H1 (cell line): ENCODE measurements at regions not wholly inside any gene's neighbourhood (a gene's known extent, or its start where the extent isn't known, plus 50 kb on each side); places are given as distances from the start of the nearest gene placed in this dataset.

Experiments
- CTCF ChIA-PET: fragments of 300-600 bp; sonication (Branson Sonifier 250); formaldehyde crosslinking; loops from one replicate; lab custom pipeline; 2021; ENCODE audit not compliant: partially characterized antibody; lab: Charles Lee
- POLR2A ChIA-PET: fragments of 300-600 bp; sonication (Branson Sonifier 250); formaldehyde crosslinking; loops from one replicate; lab custom pipeline; 2021; ENCODE audit warnings: inconsistent platforms; ENCODE audit not compliant: partially characterized antibody; lab: Charles Lee
- DNase-seq, 2 experiments: peaks; one replicate each; pipeline versions ENCODE4 v3.0.0 to v3.0.0-alpha.2; 2010 to 2022; ENCODE audit warnings: low spot score in 2 of 2, low read depth in 1 of 2, mixed read lengths in 1 of 2
- FAIRE-seq: peaks from 2 replicates; lab custom pipeline; 2011; peaks lifted over from hg19 to GRCh38; lab: Jason Lieb, UNC
- H2AFZ ChIP-seq: 2 replicates; pipeline ENCODE4 v1.8.1; 2012; ENCODE audit warnings: low read length, inconsistent platforms
- H2AK5ac ChIP-seq: 2 replicates; pipeline ENCODE4 v1.6.1; 2013; ENCODE audit warnings: low read depth, low read length
- H2BK120ac ChIP-seq: replicated peaks from 2 replicates; pipeline ENCODE3; 2013; ENCODE audit warnings: low read depth, low read length, inconsistent platforms
- H2BK12ac ChIP-seq: 2 replicates; pipeline ENCODE4 v1.6.1; 2013; ENCODE audit warnings: low read depth, low read length
- H2BK15ac ChIP-seq: 2 replicates; pipeline ENCODE4 v1.6.1; 2013; ENCODE audit warnings: low read length
- H2BK20ac ChIP-seq: 2 replicates; pipeline ENCODE4 v1.6.1; 2013; ENCODE audit warnings: low read length
- H2BK5ac ChIP-seq: 2 replicates; pipeline ENCODE4 v1.6.1; 2013; ENCODE audit warnings: low read depth, low read length
- H3K14ac ChIP-seq: 2 replicates; pipeline ENCODE4 v1.6.1; 2013; ENCODE audit warnings: inconsistent platforms; ENCODE audit not compliant: insufficient read length
- H3K18ac ChIP-seq: 2 replicates; pipeline ENCODE4 v1.6.1; 2013; ENCODE audit warnings: low read length; ENCODE audit errors: extremely low read depth
- H3K23ac ChIP-seq: 2 replicates; pipeline ENCODE4 v1.6.1; 2013; ENCODE audit warnings: inconsistent platforms; ENCODE audit not compliant: insufficient read length
- H3K23me2 ChIP-seq: 2 replicates; pipeline ENCODE4 v1.6.1; 2013; ENCODE audit warnings: low read depth, low read length
- H3K27ac ChIP-seq: 2 replicates; pipeline ENCODE4 v1.6.1; 2011; ENCODE audit warnings: low read depth, low read length, inconsistent platforms
- H3K27me3 ChIP-seq, 4 experiments: replicated peaks in 1 of 4; 1 replicate in 1 of 4; 2 replicates in 3 of 4; pipeline versions ENCODE4 v1.6.1 to v1.8.1; 2011 to 2013; ENCODE audit warnings: low read length in 3 of 4, mild to moderate bottlenecking in 3 of 4, inconsistent platforms in 2 of 4, mixed read lengths in 2 of 4, moderate library complexity in 1 of 4; ENCODE audit not compliant: control insufficient read depth in 3 of 4, insufficient read depth in 3 of 4; ENCODE audit errors: extremely low read depth in 1 of 4
- H3K36me3 ChIP-seq, 4 experiments: 2 replicates each; pipeline versions ENCODE4 v1.6.1 to v1.8.1; 2011 to 2013; ENCODE audit warnings: mild to moderate bottlenecking in 4 of 4, low read length in 3 of 4, moderate library complexity in 2 of 4, control low read depth in 1 of 4, inconsistent platforms in 1 of 4; ENCODE audit not compliant: insufficient read depth in 4 of 4, control insufficient read depth in 2 of 4
- H3K4ac ChIP-seq: replicated peaks from 2 replicates; pipeline ENCODE3; 2013; ENCODE audit warnings: low read length, low read depth, mixed read lengths, inconsistent platforms; ENCODE audit not compliant: insufficient read length
- H3K4me1 ChIP-seq, 4 experiments: replicated peaks in 1 of 4; 1 replicate in 1 of 4; 2 replicates in 3 of 4; pipeline versions ENCODE4 v1.6.1 to v1.8.1; 2011 to 2013; ENCODE audit warnings: low read length in 3 of 4, inconsistent platforms in 2 of 4, mixed read lengths in 1 of 4; ENCODE audit not compliant: insufficient read depth in 4 of 4, control insufficient read depth in 3 of 4
- H3K4me2 ChIP-seq, 2 experiments: 2 replicates each; pipeline versions ENCODE4 v1.6.1 to v1.8.1; 2011 to 2013; ENCODE audit warnings: low read depth in 2 of 2, low read length in 2 of 2, control low read depth in 1 of 2, inconsistent platforms in 1 of 2, mild to moderate bottlenecking in 1 of 2; ENCODE audit not compliant: insufficient read depth in 1 of 2
- H3K4me3 ChIP-seq, 4 experiments: fragments of 200-600, 300-600 bp in 1 of 4; sonication (generic), shearing (Covaris generic), sonication (Bioruptor Twin) in 1 of 4; 2 replicates each; pipeline versions ENCODE4 v1.5.1 to v1.8.1; 2011 to 2016; ENCODE audit warnings: low read length in 4 of 4, low read depth in 3 of 4, control low read depth in 2 of 4, inconsistent platforms in 2 of 4, mild to moderate bottlenecking in 2 of 4, mixed read lengths in 1 of 4, moderate library complexity in 1 of 4; ENCODE audit not compliant: insufficient read depth in 2 of 4; ENCODE audit errors: extremely low read depth in 1 of 4
- H3K56ac ChIP-seq: replicated peaks from 2 replicates; pipeline ENCODE3; 2013; ENCODE audit warnings: low read depth, mild to moderate bottlenecking, mixed read lengths, low read length, inconsistent platforms; ENCODE audit not compliant: insufficient read length
- H3K79me1 ChIP-seq: 2 replicates; pipeline ENCODE4 v1.6.1; 2013; ENCODE audit warnings: low read depth, low read length, control low read depth
- H3K79me2 ChIP-seq, 2 experiments: 2 replicates each; pipeline versions ENCODE4 v1.6.1 to v1.8.1; 2012 to 2013; ENCODE audit warnings: low read length in 2 of 2, mild to moderate bottlenecking in 2 of 2, inconsistent platforms in 1 of 2; ENCODE audit not compliant: insufficient read depth in 2 of 2, control insufficient read depth in 1 of 2
- H3K9ac ChIP-seq, 4 experiments: replicated peaks in 1 of 4; 1 replicate in 1 of 4; 2 replicates in 3 of 4; pipeline versions ENCODE4 v1.6.1 to v1.8.1; 2011 to 2013; ENCODE audit warnings: low read depth in 3 of 4, low read length in 3 of 4, control low read depth in 2 of 4, mild to moderate bottlenecking in 2 of 4, moderate library complexity in 2 of 4, inconsistent platforms in 1 of 4; ENCODE audit errors: extremely low read depth in 1 of 4
- H3K9me3 ChIP-seq, 2 experiments: 2 replicates each; pipeline versions ENCODE4 v1.6.1 to v1.8.1; 2012 to 2013; ENCODE audit warnings: mild to moderate bottlenecking in 2 of 2, moderate library complexity in 2 of 2, control low read depth in 1 of 2, inconsistent platforms in 1 of 2, low read depth in 1 of 2, low read length in 1 of 2, mixed read lengths in 1 of 2; ENCODE audit not compliant: insufficient read depth in 2 of 2
- H4K20me1 ChIP-seq, 2 experiments: replicated peaks in 1 of 2; 2 replicates each; pipeline versions ENCODE3 to v1.8.1; 2011 to 2013; ENCODE audit warnings: inconsistent platforms in 2 of 2, low read length in 2 of 2, mild to moderate bottlenecking in 1 of 2; ENCODE audit not compliant: insufficient read depth in 2 of 2, control insufficient read depth in 1 of 2
- H4K5ac ChIP-seq: 2 replicates; pipeline ENCODE4 v1.6.1; 2013; ENCODE audit warnings: low read length, low read depth, mixed read lengths, inconsistent platforms; ENCODE audit not compliant: insufficient read length
- H4K8ac ChIP-seq: 2 replicates; pipeline ENCODE4 v1.8.0; 2013; ENCODE audit warnings: mild to moderate bottlenecking, moderate library complexity, low read length, inconsistent platforms; ENCODE audit not compliant: insufficient read depth; ENCODE audit errors: extremely low read depth
- H4K91ac ChIP-seq: replicated peaks from 2 replicates; pipeline ENCODE3; 2013; ENCODE audit warnings: low read length, mixed read lengths, inconsistent platforms; ENCODE audit not compliant: insufficient read length
- CBX5 ChIP-seq: fragments of 300-800, 300-1000 bp; sonication (generic); IDR thresholded peaks from 2 replicates; pipeline ENCODE4 v1.7.1; 2016; ENCODE audit warnings: antibody characterized with exemption, low read length, low read depth
- CBX8 ChIP-seq: fragments of 300-800, 300-1000 bp; sonication (generic); IDR thresholded peaks from 2 replicates; pipeline ENCODE4 v1.7.1; 2016; ENCODE audit warnings: low read depth, low read length, borderline replicate concordance
- CHD1 ChIP-seq: IDR thresholded peaks from 2 replicates; pipeline ENCODE4 v1.6.1; 2012; ENCODE audit warnings: low read depth, low read length, improper control_type of control experiment
- EP300 ChIP-seq, 2 experiments: IDR thresholded peaks; 1 replicate in 1 of 2; 2 replicates in 1 of 2; pipeline ENCODE4 v1.6.1; 2011 to 2012; ENCODE audit warnings: low read depth in 2 of 2, low read length in 2 of 2, mild to moderate bottlenecking in 2 of 2, borderline replicate concordance in 1 of 2, inconsistent platforms in 1 of 2, moderate library complexity in 1 of 2
- HDAC6 ChIP-seq: IDR thresholded peaks from one replicate; pipeline ENCODE4 v1.7.1; 2012; ENCODE audit warnings: low read depth, mild to moderate bottlenecking, inconsistent platforms, low read length, moderate library complexity
- NRF1 ChIP-seq: IDR thresholded peaks from 2 replicates; pipeline ENCODE4 v1.6.1; 2011; ENCODE audit warnings: mild to moderate bottlenecking, low read depth, low read length, improper control_type of control experiment
- PHF8 ChIP-seq: fragments of 200-600 bp; sonication (generic); conservative IDR thresholded peaks from 2 replicates; pipeline ENCODE4 v1.7.1; 2012; ENCODE audit warnings: low read depth, mild to moderate bottlenecking, inconsistent platforms, low read length, moderate library complexity
- RFX5 ChIP-seq: IDR thresholded peaks from 2 replicates; pipeline ENCODE4 v1.6.1; 2011; ENCODE audit warnings: low read depth, low read length, improper control_type of control experiment, borderline replicate concordance
- SIN3A ChIP-seq, 2 experiments: IDR thresholded peaks in 1 of 2; conservative IDR thresholded peaks in 1 of 2; 2 replicates each; pipeline ENCODE4 v1.6.1; 2011 to 2012; ENCODE audit warnings: low read length in 2 of 2, improper control_type of control experiment in 1 of 2, low read depth in 1 of 2, mild to moderate bottlenecking in 1 of 2
- SP1 ChIP-seq: IDR thresholded peaks from 2 replicates; pipeline ENCODE4 v1.6.1; 2011; ENCODE audit warnings: low read depth, low read length
- SP2 ChIP-seq: IDR thresholded peaks from 2 replicates; pipeline ENCODE4 v1.6.1; 2012; ENCODE audit warnings: mild to moderate bottlenecking, low read length, inconsistent platforms
- SRF ChIP-seq: IDR thresholded peaks from 2 replicates; pipeline ENCODE4 v1.6.1; 2011; ENCODE audit warnings: mild to moderate bottlenecking, low read depth, low read length, moderate library complexity
- TF ChIP-seq, protein P1 (sequence below): IDR thresholded peaks from 2 replicates; pipeline ENCODE4 v1.6.1; 2011; ENCODE audit warnings: low read length, improper control_type of control experiment
- TF ChIP-seq, protein P2 (sequence below): IDR thresholded peaks from 2 replicates; pipeline ENCODE4 v1.6.1; 2012; ENCODE audit warnings: inconsistent platforms

DNA sequence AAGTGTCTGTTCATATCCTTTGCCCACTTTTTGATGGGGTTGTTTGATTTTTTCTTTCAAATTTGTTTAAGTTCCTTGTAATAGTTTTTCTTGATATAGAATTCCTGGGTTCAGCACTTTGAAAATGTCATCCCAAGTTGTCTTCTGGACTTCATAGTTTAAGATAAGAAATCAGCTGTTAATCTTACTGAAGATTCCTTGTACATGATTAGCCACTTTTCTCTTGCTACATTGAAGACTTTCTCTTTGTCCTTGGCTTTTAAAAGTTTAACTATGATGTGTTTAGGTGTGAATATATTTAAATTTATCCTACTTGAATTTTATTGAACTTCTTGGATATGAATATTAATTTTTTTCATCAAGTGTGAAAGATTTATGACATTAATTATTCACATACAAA, 387.2 kb upstream of the CWC22 start:
- Histone ChIP-seq H3K79me1 (no peaks in the 10 kb centered on the region), H3K9ac (no peak overlapping the region)
- TF ChIP-seq HDAC6: no peak
- TF ChIP-seq, protein P1, sequence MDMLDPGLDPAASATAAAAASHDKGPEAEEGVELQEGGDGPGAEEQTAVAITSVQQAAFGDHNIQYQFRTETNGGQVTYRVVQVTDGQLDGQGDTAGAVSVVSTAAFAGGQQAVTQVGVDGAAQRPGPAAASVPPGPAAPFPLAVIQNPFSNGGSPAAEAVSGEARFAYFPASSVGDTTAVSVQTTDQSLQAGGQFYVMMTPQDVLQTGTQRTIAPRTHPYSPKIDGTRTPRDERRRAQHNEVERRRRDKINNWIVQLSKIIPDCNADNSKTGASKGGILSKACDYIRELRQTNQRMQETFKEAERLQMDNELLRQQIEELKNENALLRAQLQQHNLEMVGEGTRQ: no peak
- no peak for TF ChIP-seq SP1
- TF ChIP-seq EP300 (IDR thresholded peaks at IDR 0.05; ENCODE audit: borderline replicate concordance in 1 of 2, low read depth in 2 of 2, low read length in 2 of 2): no peak
- TF ChIP-seq, protein P2, sequence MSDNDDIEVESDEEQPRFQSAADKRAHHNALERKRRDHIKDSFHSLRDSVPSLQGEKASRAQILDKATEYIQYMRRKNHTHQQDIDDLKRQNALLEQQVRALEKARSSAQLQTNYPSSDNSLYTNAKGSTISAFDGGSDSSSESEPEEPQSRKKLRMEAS: no peak
- TF ChIP-seq CBX5: no peak
- TF ChIP-seq PHF8: no peak
- no peak for TF ChIP-seq SIN3A (conservative IDR thresholded peaks at IDR 0.05 in 1 of 2, IDR thresholded peaks at IDR 0.05 in 1 of 2; ENCODE audit: low read depth in 1 of 2, low read length in 2 of 2)
- TF ChIP-seq SP2: no peak
- TF ChIP-seq CBX8: no peak
- TF ChIP-seq RFX5: no peak
- TF ChIP-seq SRF: no peak
- no peak for TF ChIP-seq NRF1
- TF ChIP-seq CHD1: no peak

More for the DNA sequence above, 387.2 kb upstream of the CWC22 start:
- Histone ChIP-seq H3K23me2 (no peaks in the 10 kb centered on the region), H3K4me3 (no peak overlapping the region), H3K4me1 (no peaks in the 10 kb centered on the region), H3K14ac (no peak overlapping the region), H3K79me2 (no peaks in the 10 kb centered on the region), H2BK12ac (no peak overlapping the region), H3K27me3 (no peaks in the 10 kb centered on the region), H2BK20ac (no peak overlapping the region), H2AFZ (no peak overlapping the region), H2BK120ac (no peak overlapping the region), H3K18ac (no peak overlapping the region), H3K36me3 (no peaks in the 10 kb centered on the region), H3K4me2 (no peak overlapping the region), H4K5ac (no peak overlapping the region), H3K23ac (no peak overlapping the region), H3K4ac (no peak overlapping the region), H2BK15ac (no peak overlapping the region), H3K9me3 (peaks cover 0 to 14% of the 10 kb centered on the region in 2 experiments; a peak in 1 of 4 replicates), H2BK5ac (no peak overlapping the region), H4K8ac (no peak overlapping the region), H3K27ac (no peak overlapping the region), H3K56ac (no peak overlapping the region), H4K91ac (no peak overlapping the region), H2AK5ac (no peak overlapping the region), H4K20me1 (no peaks in the 10 kb centered on the region)
- FAIRE-seq (no peak), DNase-seq (no peak)
- POLR2A ChIA-PET: no interaction called here
- CTCF ChIA-PET: interaction anchor here (1.1 kb wide), 1 partner anchor 19 kb away, joined by 3 read pairs; no protein-coding TSS in a partner anchor
